ENCODE measurements at regions not wholly inside any gene's neighbourhood (a gene's known extent, or its start where the extent isn't known, plus 50 kb on each side); places are given as distances from the start of the nearest gene placed in this dataset.

DNA sequence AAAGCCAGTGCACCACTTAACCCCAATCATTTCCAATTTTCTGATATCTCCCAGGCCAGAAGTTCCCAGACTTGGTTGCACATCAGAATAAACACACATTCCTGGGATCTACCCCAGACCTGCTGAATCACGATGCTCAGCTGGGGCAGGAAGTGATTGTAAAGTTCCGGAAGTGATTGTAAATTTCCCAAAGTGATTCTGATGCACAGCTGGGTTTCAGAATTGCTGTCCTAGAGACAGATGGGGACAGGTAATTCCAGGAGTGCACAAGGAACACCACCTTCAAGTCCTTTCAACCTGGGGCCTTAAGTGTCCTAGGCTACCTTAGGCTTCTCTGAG is 104.2 kb upstream of the EEPD1 start:
- 15% methylated on average over 2 of the region's 2 CpGs for WGBS (ENCODE audit: insufficient coverage, insufficient replicate concordance, low lambda C conversion rate, missing lambda C conversion rate)
- Histone ChIP-seq H3K9ac (ENCODE audit: control insufficient read depth, insufficient read depth, low read length) (no peak overlapping the region), H3K4me2 (ENCODE audit: control insufficient read depth, insufficient read depth) (peak overlapping the region; percentile 22; the same call in 1 of the 2 replicates), H3K27ac (ENCODE audit: control insufficient read depth, insufficient read depth) (no peak overlapping the region), H3K4me1 (ENCODE audit: control insufficient read depth, insufficient read depth, low read length) (no peaks in the 10 kb centered on the region), H3K79me2 (ENCODE audit: control insufficient read depth, insufficient read depth, low read length) (no peaks in the 10 kb centered on the region), H2AFZ (ENCODE audit: control insufficient read depth, low read depth, low read length) (peak overlapping the region; percentile 15; the same call in 1 of the 2 replicates), H3K9me3 (replicated peaks; ENCODE audit: control insufficient read depth, insufficient read depth, low read length) (no peaks in the 10 kb centered on the region), H3K36me3 (ENCODE audit: control insufficient read depth in 2 of 2, insufficient read depth in 2 of 2, low read length in 1 of 2) (no peaks in the 10 kb centered on the region), H4K20me1 (ENCODE audit: control insufficient read depth, insufficient read depth) (no peaks in the 10 kb centered on the region), H3K4me3 (no peak overlapping the region), H3K27me3 (replicated peaks in 1 of 2; ENCODE audit: control insufficient read depth in 2 of 2, insufficient read depth in 2 of 2, low read length in 1 of 2) (no peaks in the 10 kb centered on the region)
- SMC1A ChIA-PET (ENCODE audit: uncharacterized antibody, unreplicated experiment): interaction anchor here (0.8 to 1.3 kb wide), 3 partner anchors 8 to 19 kb away, joined by 3 to 7 read pairs (median 3); no protein-coding TSS in a partner anchor
- in situ Hi-C loops (cut with MboI): no loop called here
- ATAC-seq (no peak), FAIRE-seq (no peak), DNase-seq (ENCODE audit: low read depth, low spot score) (no peak)
- CTCF ChIA-PET: interaction anchor here (0.8 to 1.3 kb wide), 3 partner anchors 8 to 243 kb away, joined by 3 to 4 read pairs (median 3); no protein-coding TSS in a partner anchor
- POLR2A ChIA-PET: no interaction called here
- peak; percentile 72 for TF ChIP-seq GABPA (IDR thresholded peaks at IDR 0.05; ENCODE audit: low read depth)
- 0 out of 2 replicates have a peak, but pooled peaks have one; percentile 27 for TF ChIP-seq ATF2 (IDR thresholded peaks at IDR 0.05; ENCODE audit: low read length)
- TF ChIP-seq NR2F1 (conservative IDR thresholded peaks at IDR 0.05): no peak
- 0 out of 2 replicates have a peak, but pooled peaks have one; percentile 23 for TF ChIP-seq NR2C1 (IDR thresholded peaks at IDR 0.05)
- TF ChIP-seq HDAC6 (IDR thresholded peaks at IDR 0.05; ENCODE audit: unreplicated experiment): no peak
- no peak for TF ChIP-seq BACH1 (IDR thresholded peaks at IDR 0.05; ENCODE audit: borderline replicate concordance)
- BruUV-seq (replicated peaks): no TSS peak
- RAD21 ChIA-PET (ENCODE audit: unreplicated experiment): interaction anchor here (0.7 to 1.4 kb wide), 2 partner anchors 19 to 243 kb away, joined by 3 to 4 read pairs; no protein-coding TSS in a partner anchor
- intact Hi-C loops (cut with micrococcal nuclease; ENCODE audit: unreplicated experiment): no loop called here

DNA sequence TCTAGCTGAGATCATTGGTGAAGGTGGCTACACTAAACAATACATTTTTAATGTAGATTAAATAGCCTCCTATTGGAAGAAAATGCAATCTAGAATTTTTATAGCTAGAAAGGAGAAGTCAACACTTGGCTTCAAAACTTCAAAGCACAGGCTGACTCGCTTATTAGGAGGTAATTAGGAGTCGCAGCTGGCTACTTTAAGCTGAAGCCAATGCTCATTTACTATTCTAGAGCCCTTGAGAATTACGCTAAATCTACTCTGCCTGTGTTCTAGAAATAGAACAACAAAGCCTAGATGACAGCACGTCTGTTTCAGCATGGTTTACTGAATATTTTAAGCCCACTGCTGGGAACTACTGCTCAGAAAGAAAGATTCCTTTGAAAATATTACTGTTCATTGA is 101.6 kb upstream of the EEPD1 start:
- WGBS (ENCODE audit: insufficient coverage, insufficient replicate concordance, low lambda C conversion rate, missing lambda C conversion rate): 21% methylated on average over 4 of the region's 4 CpGs
- FAIRE-seq (no peak), DNase-seq (ENCODE audit: low read depth, low spot score) (no peak), ATAC-seq (no peak)
- no peak overlapping the region for H3K4me3 ChIP-seq
- H3K4me1 ChIP-seq (ENCODE audit: control insufficient read depth, insufficient read depth, low read length): peaks cover 2% of the 10 kb centered on the region
- no peak overlapping the region for H2AFZ ChIP-seq (ENCODE audit: control insufficient read depth, low read depth, low read length)
- intact Hi-C loops (cut with micrococcal nuclease; ENCODE audit: unreplicated experiment) (no loop called here), in situ Hi-C loops (cut with MboI) (no loop called here)
- H3K27ac ChIP-seq (ENCODE audit: control insufficient read depth, insufficient read depth): no peak overlapping the region
- no peaks in the 10 kb centered on the region for H3K79me2 ChIP-seq (ENCODE audit: control insufficient read depth, insufficient read depth, low read length)
- ChIA-PET RAD21 (ENCODE audit: unreplicated experiment) (interaction anchor here (0.6 kb wide), 1 partner anchor 71 kb away, joined by 3 read pairs; no protein-coding TSS in a partner anchor), CTCF (interaction anchor here (0.7 to 1.2 kb wide), 3 partner anchors 10 to 207 kb away, joined by 3 read pairs; no protein-coding TSS in a partner anchor), POLR2A (no interaction called here), SMC1A (ENCODE audit: uncharacterized antibody, unreplicated experiment) (interaction anchor here (0.7 kb wide), 1 partner anchor 31 kb away, joined by 3 read pairs; no protein-coding TSS in a partner anchor)
- no peak overlapping the region for H3K9ac ChIP-seq (ENCODE audit: control insufficient read depth, insufficient read depth, low read length)
- no peaks in the 10 kb centered on the region for H4K20me1 ChIP-seq (ENCODE audit: control insufficient read depth, insufficient read depth)
- H3K4me2 ChIP-seq (ENCODE audit: control insufficient read depth, insufficient read depth): no peak overlapping the region
- no peaks in the 10 kb centered on the region for H3K36me3 ChIP-seq (ENCODE audit: control insufficient read depth in 2 of 2, insufficient read depth in 2 of 2, low read length in 1 of 2)
- no peaks in the 10 kb centered on the region for H3K9me3 ChIP-seq (replicated peaks; ENCODE audit: control insufficient read depth, insufficient read depth, low read length)
- BruUV-seq (replicated peaks): no TSS peak
- H3K27me3 ChIP-seq (replicated peaks in 1 of 2; ENCODE audit: control insufficient read depth in 2 of 2, insufficient read depth in 2 of 2, low read length in 1 of 2): no peaks in the 10 kb centered on the region
- TF ChIP-seq FOS (IDR thresholded peaks at IDR 0.05; ENCODE audit: borderline replicate concordance, extremely low read depth, insufficient read length) (no peak), MAX (IDR thresholded peaks at IDR 0.05; ENCODE audit: low read depth, low read length) (no peak), REST (IDR thresholded peaks at IDR 0.05; ENCODE audit: low read depth, low read length) (no peak)
